ENCODE measurements at regions not wholly inside any gene's neighbourhood (a gene's known extent, or its start where the extent isn't known, plus 50 kb on each side); places are given as distances from the start of the nearest gene placed in this dataset.

- no peak for TF ChIP-seq GATA2 (IDR thresholded peaks at IDR 0.05; ENCODE audit: low read depth, low read length)
- no peak for TF ChIP-seq GATA3 (IDR thresholded peaks at IDR 0.05; ENCODE audit: low read depth, low read length)
Observed at GRCh38 chr6:40044196-40044595, 109.9 kb upstream of the MOCS1 start.

GRCh38 chr6:40042232-40042631 is 108.0 kb upstream of the MOCS1 start:
- TF ChIP-seq GATA3 (IDR thresholded peaks at IDR 0.05; ENCODE audit: low read depth, low read length) = no peak
- TF ChIP-seq GATA2 (IDR thresholded peaks at IDR 0.05; ENCODE audit: low read depth, low read length) = no peak

GRCh38 chr6:40039042-40039441 is 104.8 kb upstream of the MOCS1 start:
- TF ChIP-seq GATA3 (IDR thresholded peaks at IDR 0.05; ENCODE audit: low read depth, low read length) (no peak), GATA2 (IDR thresholded peaks at IDR 0.05; ENCODE audit: low read depth, low read length) (no peak)

- TF ChIP-seq GATA3 (IDR thresholded peaks at IDR 0.05; ENCODE audit: low read depth, low read length) = no peak
- no peak for TF ChIP-seq GATA2 (IDR thresholded peaks at IDR 0.05; ENCODE audit: low read depth, low read length)
Observed at GRCh38 chr6:40038626-40039025, 104.4 kb upstream of the MOCS1 start.

GRCh38 chr6:40037271-40037670 is 103.0 kb upstream of the MOCS1 start:
- TF ChIP-seq GATA2 (IDR thresholded peaks at IDR 0.05; ENCODE audit: low read depth, low read length) (no peak), GATA3 (IDR thresholded peaks at IDR 0.05; ENCODE audit: low read depth, low read length) (no peak)

GRCh38 chr6:40036186-40036585 is 101.9 kb upstream of the MOCS1 start:
- TF ChIP-seq GATA3 (IDR thresholded peaks at IDR 0.05; ENCODE audit: low read depth, low read length) = no peak

GRCh38 chr6:40028449-40028848 is 94.2 kb upstream of the MOCS1 start:
- TF ChIP-seq GATA3 (IDR thresholded peaks at IDR 0.05; ENCODE audit: low read depth, low read length) (no peak), GATA2 (IDR thresholded peaks at IDR 0.05; ENCODE audit: low read depth, low read length) (no peak)

- TF ChIP-seq GATA3 (IDR thresholded peaks at IDR 0.05; ENCODE audit: low read depth, low read length) (no peak), GATA2 (IDR thresholded peaks at IDR 0.05; ENCODE audit: low read depth, low read length) (no peak)
Observed at GRCh38 chr6:40022867-40023266, 88.6 kb upstream of the MOCS1 start.

GRCh38 chr6:40020166-40020565 is 85.9 kb upstream of the MOCS1 start:
- no peak for TF ChIP-seq GATA2 (IDR thresholded peaks at IDR 0.05; ENCODE audit: low read depth, low read length)
- TF ChIP-seq GATA3 (IDR thresholded peaks at IDR 0.05; ENCODE audit: low read depth, low read length) = no peak

GRCh38 chr6:40015530-40015929 is 81.3 kb upstream of the MOCS1 start:
- TF ChIP-seq GATA3 (IDR thresholded peaks at IDR 0.05; ENCODE audit: low read depth, low read length) (no peak), GATA2 (IDR thresholded peaks at IDR 0.05; ENCODE audit: low read depth, low read length) (no peak)

- TF ChIP-seq GATA2 (IDR thresholded peaks at IDR 0.05; ENCODE audit: low read depth, low read length) (no peak), GATA3 (IDR thresholded peaks at IDR 0.05; ENCODE audit: low read depth, low read length) (no peak)
Observed at GRCh38 chr6:40011844-40012243, 77.6 kb upstream of the MOCS1 start.

GRCh38 chr6:40000964-40001515 is 66.8 kb upstream of the MOCS1 start:
- no peak for TF ChIP-seq GATA3 (IDR thresholded peaks at IDR 0.05; ENCODE audit: low read depth, low read length)
- no peak for TF ChIP-seq GATA2 (IDR thresholded peaks at IDR 0.05; ENCODE audit: low read depth, low read length)

- TF ChIP-seq GATA3 (IDR thresholded peaks at IDR 0.05; ENCODE audit: low read depth, low read length) (no peak), GATA2 (IDR thresholded peaks at IDR 0.05; ENCODE audit: low read depth, low read length) (no peak)
Observed at GRCh38 chr6:39999006-39999867, 65.0 kb upstream of the MOCS1 start.

GRCh38 chr6:39998126-39998525 is 63.9 kb upstream of the MOCS1 start:
- TF ChIP-seq GATA2 (IDR thresholded peaks at IDR 0.05; ENCODE audit: low read depth, low read length) = no peak
- no peak for TF ChIP-seq GATA3 (IDR thresholded peaks at IDR 0.05; ENCODE audit: low read depth, low read length)

GRCh38 chr6:39997101-39997635 is 62.9 kb upstream of the MOCS1 start:
- TF ChIP-seq GATA3 (IDR thresholded peaks at IDR 0.05; ENCODE audit: low read depth, low read length) (no peak), GATA2 (IDR thresholded peaks at IDR 0.05; ENCODE audit: low read depth, low read length) (no peak)

Measured in SH-SY5Y (cell line).